HEK293T (cell line): ENCODE measurements at regions not wholly inside any gene's neighbourhood (a gene's known extent, or its start where the extent isn't known, plus 50 kb on each side); places are given as distances from the start of the nearest gene placed in this dataset.

ENCODE experiments used
- BHLHE40 ChIP-seq: fragments of 450-650 bp; IDR thresholded peaks from 2 replicates; pipeline ENCODE4 v1.6.1; 2016; ENCODE audit warnings: mild to moderate bottlenecking, moderate library complexity, borderline replicate concordance
- ELF4 ChIP-seq: fragments of 450-650 bp; IDR thresholded peaks from 2 replicates; pipeline ENCODE4 v1.6.1; 2017; ENCODE audit warnings: antibody characterized with exemption
- FOXA1 ChIP-seq: fragments of 450-650 bp; IDR thresholded peaks from 2 replicates; pipeline ENCODE4 v1.6.1; 2016; ENCODE audit warnings: mild to moderate bottlenecking
- FOXK2 ChIP-seq: fragments of 450-650 bp; IDR thresholded peaks from 2 replicates; pipeline ENCODE4 v1.6.1; 2016; ENCODE audit warnings: mild to moderate bottlenecking
- FOXM1 ChIP-seq: fragments of 450-650 bp; IDR thresholded peaks from 2 replicates; pipeline ENCODE4 v1.6.1; 2017; ENCODE audit warnings: mild to moderate bottlenecking, borderline replicate concordance
- PKNOX1 ChIP-seq: fragments of 450-650 bp; IDR thresholded peaks from 2 replicates; pipeline ENCODE4 v1.6.1; 2016
- SP1 ChIP-seq: fragments of 450-650 bp; IDR thresholded peaks from 2 replicates; pipeline ENCODE4 v1.6.1; 2017
- SUZ12 ChIP-seq: fragments of 450-650 bp; IDR thresholded peaks from 2 replicates; pipeline ENCODE4 v1.6.1; 2016; ENCODE audit warnings: mild to moderate bottlenecking

GRCh38 chr5:29214839-29215238 is 1978.6 kb upstream of the CDH6 start:
- no peak for TF ChIP-seq ELF4
- TF ChIP-seq FOXM1 = no peak
- no peak for TF ChIP-seq SUZ12
- no peak for TF ChIP-seq BHLHE40
- no peak for TF ChIP-seq SP1
- TF ChIP-seq FOXK2 = no peak
- no peak for TF ChIP-seq FOXA1
- TF ChIP-seq PKNOX1 = no peak
